ENCODE measurements at regions not wholly inside any gene's neighbourhood (a gene's known extent, or its start where the extent isn't known, plus 50 kb on each side); places are given as distances from the start of the nearest gene placed in this dataset.

DNA sequence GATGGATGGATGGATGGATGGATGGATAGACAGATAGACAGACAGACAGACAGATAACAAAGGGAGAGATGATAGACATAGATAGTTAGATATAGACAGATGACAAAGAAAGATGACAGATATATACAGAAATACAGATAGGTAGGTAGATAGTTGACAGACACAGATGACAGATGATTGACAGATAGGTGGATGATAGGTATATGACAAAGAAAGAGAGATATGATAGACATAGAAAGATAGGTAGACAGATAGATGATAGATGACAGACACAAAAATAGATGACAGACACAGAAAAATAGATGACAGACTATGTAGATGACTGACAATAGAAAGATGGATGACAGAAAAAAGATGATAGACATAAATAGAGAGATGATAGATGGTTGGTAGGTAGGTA lies 200.0 kb upstream of the TAS2R1 start:
- no peaks in the 10 kb centered on the region for H3F3A ChIP-seq (ENCODE audit: insufficient read depth, low read length)
- H4K20me1 ChIP-seq (ENCODE audit: insufficient read depth, low read length), result no peaks in the 10 kb centered on the region
- no peak overlapping the region for H3K9ac ChIP-seq (ENCODE audit: low read length)
- H3K9me2 ChIP-seq (ENCODE audit: low read depth, low read length), result no peaks in the 10 kb centered on the region
- H3K4me2 ChIP-seq (ENCODE audit: low read length), result no peak overlapping the region
- H2AFZ ChIP-seq (ENCODE audit: low read length), result no peak overlapping the region
- no peaks in the 10 kb centered on the region for H3K9me3 ChIP-seq (ENCODE audit: low read length)
- no peaks in the 10 kb centered on the region for H3K27me3 ChIP-seq (ENCODE audit: insufficient read depth, low read length)
- no peak overlapping the region for H3K4me3 ChIP-seq (ENCODE audit: low read depth, low read length, poor library complexity, severe bottlenecking)
- no peaks in the 10 kb centered on the region for H3K79me2 ChIP-seq (ENCODE audit: insufficient read depth, low read length)
- TF ChIP-seq, protein P1, sequence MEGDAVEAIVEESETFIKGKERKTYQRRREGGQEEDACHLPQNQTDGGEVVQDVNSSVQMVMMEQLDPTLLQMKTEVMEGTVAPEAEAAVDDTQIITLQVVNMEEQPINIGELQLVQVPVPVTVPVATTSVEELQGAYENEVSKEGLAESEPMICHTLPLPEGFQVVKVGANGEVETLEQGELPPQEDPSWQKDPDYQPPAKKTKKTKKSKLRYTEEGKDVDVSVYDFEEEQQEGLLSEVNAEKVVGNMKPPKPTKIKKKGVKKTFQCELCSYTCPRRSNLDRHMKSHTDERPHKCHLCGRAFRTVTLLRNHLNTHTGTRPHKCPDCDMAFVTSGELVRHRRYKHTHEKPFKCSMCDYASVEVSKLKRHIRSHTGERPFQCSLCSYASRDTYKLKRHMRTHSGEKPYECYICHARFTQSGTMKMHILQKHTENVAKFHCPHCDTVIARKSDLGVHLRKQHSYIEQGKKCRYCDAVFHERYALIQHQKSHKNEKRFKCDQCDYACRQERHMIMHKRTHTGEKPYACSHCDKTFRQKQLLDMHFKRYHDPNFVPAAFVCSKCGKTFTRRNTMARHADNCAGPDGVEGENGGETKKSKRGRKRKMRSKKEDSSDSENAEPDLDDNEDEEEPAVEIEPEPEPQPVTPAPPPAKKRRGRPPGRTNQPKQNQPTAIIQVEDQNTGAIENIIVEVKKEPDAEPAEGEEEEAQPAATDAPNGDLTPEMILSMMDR (IDR thresholded peaks at IDR 0.05; ENCODE audit: low read length), result no peak
- no peak for TF ChIP-seq EZH2 (IDR thresholded peaks at IDR 0.05; ENCODE audit: borderline replicate concordance, low read length)
- H3K27ac ChIP-seq (ENCODE audit: low read depth, low read length, poor library complexity, severe bottlenecking), result no peak overlapping the region
- H3K4me1 ChIP-seq (ENCODE audit: insufficient read depth, low read length, severe bottlenecking), result no peaks in the 10 kb centered on the region
- H3K36me3 ChIP-seq (ENCODE audit: insufficient read depth, low read length), result no peaks in the 10 kb centered on the region

DNA sequence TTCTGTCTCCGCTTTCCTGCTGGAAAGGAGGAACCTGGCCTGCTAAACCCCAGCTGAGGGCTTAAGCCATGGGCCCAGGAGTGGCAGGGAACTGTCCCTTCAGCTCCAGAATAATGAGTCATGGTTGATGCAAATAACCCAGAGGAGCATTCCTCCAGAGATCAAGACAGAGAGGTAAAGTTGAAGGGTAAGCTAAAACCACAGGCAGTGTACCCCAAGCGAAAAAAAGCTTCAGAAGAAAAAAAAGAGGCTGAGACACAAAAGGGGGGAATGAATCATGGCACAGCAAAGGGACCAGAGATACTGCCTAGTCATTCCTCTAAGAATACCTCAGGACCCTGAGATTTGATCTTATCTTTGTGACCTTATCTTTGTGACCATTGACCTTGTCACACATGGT lies 199.5 kb upstream of the TAS2R1 start:
- Histone ChIP-seq H2AFZ (ENCODE audit: low read length) (no peak overlapping the region), H3K27ac (ENCODE audit: low read depth, low read length, poor library complexity, severe bottlenecking) (no peak overlapping the region), H3K4me2 (ENCODE audit: low read length) (no peak overlapping the region), H3K9me2 (ENCODE audit: low read depth, low read length) (no peaks in the 10 kb centered on the region), H3K79me2 (ENCODE audit: insufficient read depth, low read length) (no peaks in the 10 kb centered on the region), H3K9ac (ENCODE audit: low read length) (no peak overlapping the region), H3K4me3 (ENCODE audit: low read depth, low read length, poor library complexity, severe bottlenecking) (no peak overlapping the region), H3K4me1 (ENCODE audit: insufficient read depth, low read length, severe bottlenecking) (no peaks in the 10 kb centered on the region), H3F3A (ENCODE audit: insufficient read depth, low read length) (no peaks in the 10 kb centered on the region), H4K20me1 (ENCODE audit: insufficient read depth, low read length) (no peaks in the 10 kb centered on the region), H3K27me3 (ENCODE audit: insufficient read depth, low read length) (no peaks in the 10 kb centered on the region), H3K36me3 (ENCODE audit: insufficient read depth, low read length) (no peaks in the 10 kb centered on the region), H3K9me3 (ENCODE audit: low read length) (no peaks in the 10 kb centered on the region)
- TF ChIP-seq, protein P1 (IDR thresholded peaks at IDR 0.05; ENCODE audit: low read length), result no peak
- TF ChIP-seq EZH2 (IDR thresholded peaks at IDR 0.05; ENCODE audit: borderline replicate concordance, low read length), result no peak

DNA sequence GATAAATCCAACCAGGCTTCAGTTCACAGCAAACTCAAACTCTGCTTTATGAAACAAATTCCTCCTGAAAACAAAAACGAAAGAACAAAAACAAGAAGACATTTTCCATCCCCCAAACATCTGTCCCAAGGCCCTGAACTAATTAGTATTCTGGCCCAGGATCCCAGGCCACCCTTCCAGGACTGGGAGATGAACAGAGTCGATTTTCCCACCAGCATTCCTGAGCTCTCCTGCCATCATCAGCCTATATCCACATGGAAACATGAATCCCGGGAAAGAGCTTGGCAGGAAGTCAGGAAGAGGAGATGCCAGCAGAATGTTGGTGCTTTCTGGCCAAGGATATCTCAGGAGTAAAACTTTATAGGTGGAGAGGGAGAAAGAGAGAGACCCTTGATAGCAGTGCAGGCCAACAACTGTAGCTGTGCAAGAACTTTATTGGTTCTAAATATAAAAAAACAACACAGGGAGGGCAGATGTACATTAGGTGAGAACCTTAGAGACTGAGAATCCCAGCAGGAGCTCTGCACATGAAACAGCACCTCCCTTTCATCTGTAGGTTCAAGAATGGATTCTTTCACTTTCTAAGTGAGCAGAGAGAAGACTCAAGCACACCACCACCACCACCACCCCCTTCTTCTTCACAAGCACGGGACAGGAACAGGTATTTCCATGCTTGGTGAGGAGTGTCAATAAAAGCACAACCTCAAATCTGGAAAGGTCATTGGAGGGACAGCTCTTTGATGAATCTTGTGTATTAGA lies 190.7 kb upstream of the TAS2R1 start:
- TF ChIP-seq, protein P1 (IDR thresholded peaks at IDR 0.05; ENCODE audit: low read length), result no peak
- no peak for TF ChIP-seq EZH2 (IDR thresholded peaks at IDR 0.05; ENCODE audit: borderline replicate concordance, low read length)
- H3K9me2 ChIP-seq (ENCODE audit: low read depth, low read length), result no peaks in the 10 kb centered on the region

More for the DNA sequence above, 190.7 kb upstream of the TAS2R1 start:
- H2AFZ ChIP-seq (ENCODE audit: low read length), result no peak overlapping the region
- no peaks in the 10 kb centered on the region for H3F3A ChIP-seq (ENCODE audit: insufficient read depth, low read length)
- H3K9ac ChIP-seq (ENCODE audit: low read length), result no peak overlapping the region
- no peaks in the 10 kb centered on the region for H3K9me3 ChIP-seq (ENCODE audit: low read length)
- H3K4me1 ChIP-seq (ENCODE audit: insufficient read depth, low read length, severe bottlenecking), result no peaks in the 10 kb centered on the region
- no peaks in the 10 kb centered on the region for H4K20me1 ChIP-seq (ENCODE audit: insufficient read depth, low read length)
- no peak overlapping the region for H3K4me3 ChIP-seq (ENCODE audit: low read depth, low read length, poor library complexity, severe bottlenecking)
- no peak overlapping the region for H3K27ac ChIP-seq (ENCODE audit: low read depth, low read length, poor library complexity, severe bottlenecking)
- H3K4me2 ChIP-seq (ENCODE audit: low read length), result no peak overlapping the region
- H3K79me2 ChIP-seq (ENCODE audit: insufficient read depth, low read length), result no peaks in the 10 kb centered on the region
- H3K27me3 ChIP-seq (ENCODE audit: insufficient read depth, low read length), result no peaks in the 10 kb centered on the region; the same call in 1 of the 2 replicates
- H3K36me3 ChIP-seq (ENCODE audit: insufficient read depth, low read length), result no peaks in the 10 kb centered on the region
